DOHH2 (cell line): ENCODE measurements at regions not wholly inside any gene's neighbourhood (a gene's known extent, or its start where the extent isn't known, plus 50 kb on each side); places are given as distances from the start of the nearest gene placed in this dataset.

Experiments
- CTCF ChIP-seq: fragments of 200-600 bp; sonication (generic); IDR thresholded peaks from one replicate; pipeline ENCODE4 v1.5.1; 2014; ENCODE audit warnings: antibody characterized with exemption, mild to moderate bottlenecking, low read depth, low read length; ENCODE audit not compliant: poor library complexity, severe bottlenecking
- EZH2phosphoT487 ChIP-seq: fragments of 200-600 bp; sonication (generic); IDR thresholded peaks from 2 replicates; pipeline ENCODE4 v1.6.1; 2017; ENCODE audit warnings: borderline replicate concordance, mild to moderate bottlenecking, antibody characterized with exemption, low read length, moderate library complexity, mixed read lengths

GRCh38 chr1:234669499-234669898 is 59.5 kb upstream of the IRF2BP2 start:
- TF ChIP-seq CTCF (no peak), EZH2phosphoT487 (no peak)
